Endothelial cell of umbilical vein (primary cell): ENCODE measurements at regions not wholly inside any gene's neighbourhood (a gene's known extent, or its start where the extent isn't known, plus 50 kb on each side); places are given as distances from the start of the nearest gene placed in this dataset.

Source experiments
- BruUV-seq: library from RNA; stranded (reverse); fragments of 400-500 nt; replicated peaks from 2 replicates; lab custom pipeline; 2021; lab: Mats Ljungman, UMichigan
- CTCF ChIA-PET: fragments of 300-600, 350-600 bp; sonication (Branson Sonifier 250); formaldehyde crosslinking; loops from one replicate; lab custom pipeline; 2021; ENCODE audit warnings: antibody characterized with exemption, inconsistent platforms; lab: Charles Lee
- POLR2A ChIA-PET: fragments of 300-600, 350-600 bp; sonication (Branson Sonifier 250); formaldehyde crosslinking; loops from one replicate; lab custom pipeline; 2021; ENCODE audit warnings: antibody characterized with exemption, inconsistent platforms; lab: Charles Lee
- DNase-seq: peaks from one replicate; pipeline ENCODE4 v3.0.0-alpha.2; 2011; ENCODE audit warnings: low read depth, low spot score
- FAIRE-seq: peaks from 2 replicates; lab custom pipeline; 2011; peaks lifted over from hg19 to GRCh38; lab: Jason Lieb, UNC
- H2AFZ ChIP-seq: 2 replicates; pipeline ENCODE4 v1.6.0; 2012; ENCODE audit warnings: low read depth, low read length, control low read depth, inconsistent platforms
- H3K27ac ChIP-seq: 2 replicates; pipeline ENCODE4 v1.5.1; 2011; ENCODE audit warnings: low read depth, mild to moderate bottlenecking, control low read depth, low read length, moderate library complexity; ENCODE audit not compliant: insufficient read depth
- H3K27me3 ChIP-seq, 2 experiments: 2 replicates each; pipeline versions ENCODE4 v1.6.0 to v1.6.1; 2011; ENCODE audit warnings: low read length in 2 of 2, mixed read lengths in 1 of 2; ENCODE audit not compliant: control insufficient read depth in 2 of 2, insufficient read depth in 2 of 2
- H3K36me3 ChIP-seq, 2 experiments: 2 replicates in 1 of 2; 3 replicates in 1 of 2; pipeline ENCODE4 v1.5.1; 2011; ENCODE audit warnings: low read length in 2 of 2, mild to moderate bottlenecking in 1 of 2, moderate library complexity in 1 of 2; ENCODE audit not compliant: control insufficient read depth in 2 of 2, insufficient read depth in 2 of 2; ENCODE audit errors: extremely low read depth in 1 of 2
- H3K4me1 ChIP-seq: 3 replicates; pipeline ENCODE4 v1.5.1; 2011; ENCODE audit warnings: mild to moderate bottlenecking, low read length; ENCODE audit not compliant: control insufficient read depth, insufficient read depth; ENCODE audit errors: extremely low read depth
- H3K4me2 ChIP-seq: 2 replicates; pipeline ENCODE4 v1.6.1; 2011; ENCODE audit warnings: low read length, control low read depth, mixed read lengths; ENCODE audit not compliant: insufficient read depth
- H3K4me3 ChIP-seq, 3 experiments: fragments of 200-600 bp in 1 of 3; sonication (generic), shearing (Covaris generic) in 1 of 3; replicated peaks in 1 of 3; 2 replicates each; pipeline ENCODE4 v1.5.1; 2011 to 2016; ENCODE audit warnings: control low read depth in 3 of 3, low read length in 3 of 3, mild to moderate bottlenecking in 2 of 3, inconsistent platforms in 1 of 3, low read depth in 1 of 3, moderate library complexity in 1 of 3; ENCODE audit not compliant: insufficient read depth in 1 of 3
- H3K79me2 ChIP-seq: 2 replicates; pipeline ENCODE4 v1.6.0; 2012; ENCODE audit warnings: low read length, inconsistent platforms; ENCODE audit not compliant: control insufficient read depth, insufficient read depth
- H3K9ac ChIP-seq: replicated peaks from 2 replicates; pipeline ENCODE3; 2011; ENCODE audit warnings: low read length, control low read depth; ENCODE audit not compliant: insufficient read depth; ENCODE audit errors: extremely low read depth
- H3K9me1 ChIP-seq: replicated peaks from 3 replicates; pipeline ENCODE4 v1.6.0; 2011; ENCODE audit warnings: mild to moderate bottlenecking, low read length; ENCODE audit not compliant: control insufficient read depth, insufficient read depth; ENCODE audit errors: extremely low read depth
- H3K9me3 ChIP-seq: replicated peaks from 2 replicates; pipeline ENCODE4 v1.5.1; 2012; ENCODE audit warnings: low read length, inconsistent platforms; ENCODE audit not compliant: control insufficient read depth, insufficient read depth
- H4K20me1 ChIP-seq: replicated peaks from 2 replicates; pipeline ENCODE3; 2011; ENCODE audit warnings: mild to moderate bottlenecking, low read length; ENCODE audit not compliant: control insufficient read depth, insufficient read depth; ENCODE audit errors: extremely low read depth
- EZH2 ChIP-seq: IDR thresholded peaks from 2 replicates; pipeline ENCODE4 v1.6.1; 2012; ENCODE audit warnings: borderline replicate concordance, low read depth, mild to moderate bottlenecking, moderate library complexity, low read length, inconsistent platforms; ENCODE audit not compliant: severe bottlenecking
- FOS ChIP-seq: IDR thresholded peaks from 2 replicates; pipeline ENCODE4 v1.6.1; 2011; ENCODE audit warnings: mild to moderate bottlenecking, low read length, moderate library complexity, borderline replicate concordance; ENCODE audit not compliant: insufficient read depth
- GATA2 ChIP-seq: IDR thresholded peaks from 2 replicates; pipeline ENCODE4 v1.7.0; 2011; ENCODE audit warnings: low read depth, mild to moderate bottlenecking, moderate library complexity, mixed read lengths, low read length; ENCODE audit not compliant: insufficient read length, insufficient read depth
- JUN ChIP-seq: IDR thresholded peaks from 2 replicates; pipeline ENCODE4 v1.6.1; 2011; ENCODE audit warnings: borderline replicate concordance, low read depth; ENCODE audit not compliant: insufficient read length, insufficient read depth
- MYC ChIP-seq: IDR thresholded peaks from one replicate; pipeline ENCODE4 v1.6.1; 2011; ENCODE audit warnings: mild to moderate bottlenecking, low read depth, low read length
- POLR2A ChIP-seq: IDR thresholded peaks from 2 replicates; pipeline ENCODE4 v1.6.1; 2012; ENCODE audit warnings: low read depth, mild to moderate bottlenecking, control low read depth, low read length
- POLR2AphosphoS5 ChIP-seq: IDR thresholded peaks from 2 replicates; pipeline ENCODE4 v1.6.1; 2012; ENCODE audit warnings: low read depth, mild to moderate bottlenecking, control low read depth, low read length, moderate library complexity; ENCODE audit not compliant: insufficient read depth
- dilution Hi-C: fragments of 300-500 bp; cut with MboI; formaldehyde crosslinking; loops from one replicate; pipeline ENCODE4 v1.15.0; 2019; ENCODE audit warnings: low sequenced_read_pairs; ENCODE audit not compliant: extremely low pct_ligation_motif_present
- intact Hi-C: fragments of 100-400 bp; cut with micrococcal nuclease; formaldehyde crosslinking; loops from one replicate; pipeline ENCODE4 v1.10.0; 2022
- TF ChIP-seq, protein P1 (sequence below), 2 donors: IDR thresholded peaks; 1 replicate in 1 of 2; 2 replicates in 1 of 2; pipeline ENCODE4 v1.5.1; 2011; ENCODE audit warnings: low read length in 2 of 2, mild to moderate bottlenecking in 2 of 2, moderate library complexity in 2 of 2, control low read depth in 1 of 2, inconsistent platforms in 1 of 2, low read depth in 1 of 2; ENCODE audit not compliant: insufficient read depth in 1 of 2; ENCODE audit errors: extremely low read depth in 1 of 2
- TF ChIP-seq, protein P2 (sequence below): IDR thresholded peaks from 2 replicates; pipeline ENCODE4 v1.6.1; 2011; ENCODE audit not compliant: insufficient read depth, insufficient read length

DNA sequence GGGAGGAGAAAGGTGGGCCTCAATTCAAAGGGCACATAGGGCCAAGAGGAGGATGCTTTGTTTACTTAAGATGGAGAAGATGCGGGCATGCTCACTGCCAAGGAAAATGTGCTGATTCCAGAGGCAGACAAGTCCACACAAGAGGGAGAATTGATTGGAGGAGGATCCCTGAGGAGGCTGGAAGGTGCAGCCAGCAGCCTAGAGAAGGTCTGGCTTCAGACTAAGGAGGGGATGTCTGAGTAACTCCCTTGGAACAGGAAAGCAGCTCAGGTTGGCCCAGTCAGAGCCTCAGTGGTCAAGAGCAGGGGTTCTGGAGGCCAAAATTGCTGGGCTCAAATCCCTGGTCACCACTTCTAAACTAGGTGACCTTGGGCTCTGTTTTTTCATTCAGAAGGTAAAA, 265.5 kb upstream of the NCKAP5 start:
- H4K20me1 ChIP-seq, result no peaks in the 10 kb centered on the region
- H3K9me1 ChIP-seq, result no peaks in the 10 kb centered on the region
- no peak overlapping the region for H2AFZ ChIP-seq
- no peaks in the 10 kb centered on the region for H3K4me1 ChIP-seq
- H3K9me3 ChIP-seq, result no peaks in the 10 kb centered on the region
- no peaks in the 10 kb centered on the region for H3K27me3 ChIP-seq
- dilution Hi-C loops (no loop called here), intact Hi-C loops (no loop called here)
- ChIA-PET CTCF (interaction anchor here (0.9 kb wide), 1 partner anchor 11 kb away, joined by 3 read pairs; no protein-coding TSS in a partner anchor), POLR2A (no interaction called here)
- H3K4me2 ChIP-seq, result no peak overlapping the region
- no peak overlapping the region for H3K9ac ChIP-seq
- no peaks in the 10 kb centered on the region for H3K79me2 ChIP-seq
- FAIRE-seq (no peak), DNase-seq (no peak)
- BruUV-seq, result no TSS peak
- H3K4me3 ChIP-seq, result no peak overlapping the region
- no peak overlapping the region for H3K27ac ChIP-seq
- no peaks in the 10 kb centered on the region for H3K36me3 ChIP-seq
- TF ChIP-seq, protein P1, sequence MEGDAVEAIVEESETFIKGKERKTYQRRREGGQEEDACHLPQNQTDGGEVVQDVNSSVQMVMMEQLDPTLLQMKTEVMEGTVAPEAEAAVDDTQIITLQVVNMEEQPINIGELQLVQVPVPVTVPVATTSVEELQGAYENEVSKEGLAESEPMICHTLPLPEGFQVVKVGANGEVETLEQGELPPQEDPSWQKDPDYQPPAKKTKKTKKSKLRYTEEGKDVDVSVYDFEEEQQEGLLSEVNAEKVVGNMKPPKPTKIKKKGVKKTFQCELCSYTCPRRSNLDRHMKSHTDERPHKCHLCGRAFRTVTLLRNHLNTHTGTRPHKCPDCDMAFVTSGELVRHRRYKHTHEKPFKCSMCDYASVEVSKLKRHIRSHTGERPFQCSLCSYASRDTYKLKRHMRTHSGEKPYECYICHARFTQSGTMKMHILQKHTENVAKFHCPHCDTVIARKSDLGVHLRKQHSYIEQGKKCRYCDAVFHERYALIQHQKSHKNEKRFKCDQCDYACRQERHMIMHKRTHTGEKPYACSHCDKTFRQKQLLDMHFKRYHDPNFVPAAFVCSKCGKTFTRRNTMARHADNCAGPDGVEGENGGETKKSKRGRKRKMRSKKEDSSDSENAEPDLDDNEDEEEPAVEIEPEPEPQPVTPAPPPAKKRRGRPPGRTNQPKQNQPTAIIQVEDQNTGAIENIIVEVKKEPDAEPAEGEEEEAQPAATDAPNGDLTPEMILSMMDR (IDR thresholded peaks at IDR 0.05; ENCODE audit: extremely low read depth in 1 of 2, insufficient read depth in 1 of 2, low read depth in 1 of 2, low read length in 2 of 2), result no peak
- no peak for TF ChIP-seq POLR2AphosphoS5
- no peak for TF ChIP-seq EZH2
- TF ChIP-seq, protein P2, sequence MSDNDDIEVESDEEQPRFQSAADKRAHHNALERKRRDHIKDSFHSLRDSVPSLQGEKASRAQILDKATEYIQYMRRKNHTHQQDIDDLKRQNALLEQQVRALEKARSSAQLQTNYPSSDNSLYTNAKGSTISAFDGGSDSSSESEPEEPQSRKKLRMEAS, result no peak
- TF ChIP-seq JUN, result no peak
- no peak for TF ChIP-seq GATA2
- no peak for TF ChIP-seq FOS
- TF ChIP-seq POLR2A, result no peak
- no peak for TF ChIP-seq MYC
